ENCODE measurements at regions not wholly inside any gene's neighbourhood (a gene's known extent, or its start where the extent isn't known, plus 50 kb on each side); places are given as distances from the start of the nearest gene placed in this dataset.

GRCh38 chr21:18148401-18148800 lies 96.2 kb upstream of the CHODL start:
- Histone ChIP-seq H3K36me3 (ENCODE audit: control insufficient read depth in 2 of 2, insufficient read depth in 1 of 2, low read length in 2 of 2) (no peaks in the 10 kb centered on the region), H3K27ac (ENCODE audit: extremely low read depth, low read depth, low read length) (no peak overlapping the region), H3K4me3 (ENCODE audit: low read depth, low read length) (no peak overlapping the region), H3K4me1 (ENCODE audit: control insufficient read depth, insufficient read depth, low read length) (peaks cover 3% of the 10 kb centered on the region; the same call in 1 of the 2 replicates), H3K9me3 (ENCODE audit: control insufficient read depth, insufficient read depth, low read depth, low read length) (no peaks in the 10 kb centered on the region)
- TF ChIP-seq REST (tag by site-specific recombination; IDR thresholded peaks at IDR 0.05), result no peak
- CTCF ChIA-PET, result no interaction called here
- POLR2A ChIA-PET, result no interaction called here

- POLR2A ChIA-PET, result no interaction called here
- CTCF ChIA-PET, result no interaction called here
- H3K4me3 ChIP-seq (ENCODE audit: low read depth, low read length), result no peak overlapping the region
- no peaks in the 10 kb centered on the region for H3K36me3 ChIP-seq (ENCODE audit: control insufficient read depth in 2 of 2, insufficient read depth in 1 of 2, low read length in 2 of 2)
- H3K9me3 ChIP-seq (ENCODE audit: control insufficient read depth, insufficient read depth, low read depth, low read length), result no peaks in the 10 kb centered on the region
- H3K27ac ChIP-seq (ENCODE audit: extremely low read depth, low read depth, low read length), result no peak overlapping the region
- TF ChIP-seq ZNF391 (tag by site-specific recombination; IDR thresholded peaks at IDR 0.05; ENCODE audit: borderline replicate concordance, low read depth), result no peak
- TF ChIP-seq WT1 (tag by site-specific recombination; IDR thresholded peaks at IDR 0.05), result peak; percentile 71
- peaks cover 4% of the 10 kb centered on the region; the same call in 1 of the 2 replicates for H3K4me1 ChIP-seq (ENCODE audit: control insufficient read depth, insufficient read depth, low read length)
These were observed 97.0 kb upstream of the CHODL start for GRCh38 chr21:18147678-18148077.

- Histone ChIP-seq H3K4me3 (ENCODE audit: low read depth, low read length) (no peak overlapping the region), H3K4me1 (ENCODE audit: control insufficient read depth, insufficient read depth, low read length) (peaks cover 9% of the 10 kb centered on the region; the same call in 1 of the 2 replicates), H3K36me3 (ENCODE audit: control insufficient read depth in 2 of 2, insufficient read depth in 1 of 2, low read length in 2 of 2) (no peaks in the 10 kb centered on the region), H3K27ac (ENCODE audit: extremely low read depth, low read depth, low read length) (no peak overlapping the region), H3K9me3 (ENCODE audit: control insufficient read depth, insufficient read depth, low read depth, low read length) (no peaks in the 10 kb centered on the region)
- no peak for TF ChIP-seq KLF9 (tag by site-specific recombination; IDR thresholded peaks at IDR 0.05; ENCODE audit: low read depth)
- TF ChIP-seq ZNF549 (tag by site-specific recombination; IDR thresholded peaks at IDR 0.05), result no peak
- no peak for TF ChIP-seq REPIN1 (tag by site-specific recombination; IDR thresholded peaks at IDR 0.05; ENCODE audit: low read depth)
- TF ChIP-seq ZNF2 (tag by site-specific recombination; IDR thresholded peaks at IDR 0.05), result no peak
- no peak for TF ChIP-seq ZBTB8A (tag by site-specific recombination; IDR thresholded peaks at IDR 0.05)
- TF ChIP-seq ZNF768 (tag by site-specific recombination; IDR thresholded peaks at IDR 0.05), result no peak
- TF ChIP-seq ZNF10 (tag by site-specific recombination; IDR thresholded peaks at IDR 0.05), result no peak
- ChIA-PET CTCF (interaction anchor here (0.6 to 1.3 kb wide), 3 partner anchors 106 to 229 kb away, joined by 3 to 4 read pairs (median 3); no protein-coding TSS in a partner anchor), POLR2A (interaction anchor here (0.5 kb wide), 1 partner anchor 221 kb away, joined by 5 read pairs; no protein-coding TSS in a partner anchor)
These were observed 97.8 kb upstream of the CHODL start for GRCh38 chr21:18146820-18147219.

GRCh38 chr21:18144339-18144738 lies 100.3 kb upstream of the CHODL start:
- H3K9me3 ChIP-seq (ENCODE audit: control insufficient read depth, insufficient read depth, low read depth, low read length), result no peaks in the 10 kb centered on the region
- no peaks in the 10 kb centered on the region for H3K36me3 ChIP-seq (ENCODE audit: control insufficient read depth in 2 of 2, insufficient read depth in 1 of 2, low read length in 2 of 2)
- no peak overlapping the region for H3K27ac ChIP-seq (ENCODE audit: extremely low read depth, low read depth, low read length)
- peaks cover 9% of the 10 kb centered on the region; the same call in 1 of the 2 replicates for H3K4me1 ChIP-seq (ENCODE audit: control insufficient read depth, insufficient read depth, low read length)
- no peak overlapping the region for H3K4me3 ChIP-seq (ENCODE audit: low read depth, low read length)
- CTCF ChIA-PET, result interaction anchor here (0.7 kb wide), 1 partner anchor 133 kb away, joined by 4 read pairs; no protein-coding TSS in a partner anchor
- POLR2A ChIA-PET, result no interaction called here
- TF ChIP-seq ZNF223 (tag by site-specific recombination; IDR thresholded peaks at IDR 0.05) (no peak), ZBTB8A (tag by site-specific recombination; IDR thresholded peaks at IDR 0.05) (no peak), SP7 (tag by site-specific recombination; IDR thresholded peaks at IDR 0.05) (no peak), MZF1 (tag by site-specific recombination; IDR thresholded peaks at IDR 0.05; ENCODE audit: borderline replicate concordance) (no peak), ZNF658 (tag by site-specific recombination; IDR thresholded peaks at IDR 0.05) (no peak), ZNF571 (tag by site-specific recombination; IDR thresholded peaks at IDR 0.05) (no peak), ZNF121 (tag by site-specific recombination; IDR thresholded peaks at IDR 0.05) (no peak), ZNF791 (tag by site-specific recombination; IDR thresholded peaks at IDR 0.05) (no peak), ZNF596 (tag by site-specific recombination; IDR thresholded peaks at IDR 0.05) (no peak)
